GM19023 (cell line): ENCODE measurements at regions not wholly inside any gene's neighbourhood (a gene's known extent, or its start where the extent isn't known, plus 50 kb on each side); places are given as distances from the start of the nearest gene placed in this dataset.
"Not testable (repeated sequence)": the region's sequence is repeated elsewhere in the genome, so short reads cannot be mapped to it uniquely, and the experiment has no call there.

ENCODE experiments used
- ATAC-seq: cut with Tn5 transposase; IDR thresholded peaks from one replicate; pipeline ENCODE4 v1.9.1; 2021; ENCODE audit warnings: mild to moderate bottlenecking, moderate library complexity; ENCODE audit not compliant: unreplicated experiment

- no peak for ATAC-seq
These were observed 212.6 kb downstream of the BCAS1 start for GRCh38 chr20:53857723-53858236.

DNA sequence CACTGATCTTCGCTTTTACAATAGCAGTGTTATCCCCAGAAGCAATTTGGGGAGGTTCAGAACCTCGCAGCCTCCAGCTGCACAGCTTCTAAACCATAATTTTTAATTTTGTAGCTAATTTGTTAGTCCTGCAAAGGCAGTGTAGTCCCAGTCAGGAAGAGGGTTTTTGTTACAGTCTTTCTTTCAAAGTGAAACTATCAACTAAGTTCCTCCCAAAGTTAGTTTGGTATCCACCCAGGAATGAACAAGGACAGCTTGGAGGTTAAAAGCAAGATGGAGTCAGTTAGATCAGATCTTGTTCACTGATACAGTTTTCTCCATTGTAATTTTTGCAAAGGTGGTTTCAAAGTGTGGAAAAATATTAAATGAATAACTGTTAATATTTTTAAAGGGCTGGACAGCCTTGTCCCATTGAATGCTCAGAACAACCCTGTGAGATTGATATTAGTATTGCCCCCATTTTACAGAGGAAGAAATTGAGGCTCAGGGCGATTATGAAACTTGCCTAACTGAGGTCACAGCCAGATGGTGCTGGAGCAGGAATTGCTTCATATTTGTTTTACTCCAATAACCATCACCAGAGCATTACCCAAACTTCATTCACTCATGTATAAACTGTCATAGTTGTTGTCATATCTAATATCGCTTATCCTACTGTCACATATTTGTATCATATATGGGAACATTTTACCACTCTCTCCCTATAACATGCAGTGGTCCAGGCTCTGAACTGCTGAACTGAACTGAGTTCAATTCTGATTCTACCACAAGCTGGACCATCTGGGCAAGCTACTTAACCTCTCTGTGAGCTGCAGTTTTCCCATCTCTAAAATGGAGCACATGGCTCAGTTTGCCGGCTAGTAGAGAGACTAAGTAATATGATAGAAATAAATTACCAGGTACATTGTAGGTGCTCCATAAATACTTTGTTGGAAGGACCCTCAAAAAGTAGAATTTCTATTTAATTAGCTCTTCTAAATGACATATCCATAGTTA is 213.8 kb downstream of the BCAS1 start:
- ATAC-seq = no peak

DNA sequence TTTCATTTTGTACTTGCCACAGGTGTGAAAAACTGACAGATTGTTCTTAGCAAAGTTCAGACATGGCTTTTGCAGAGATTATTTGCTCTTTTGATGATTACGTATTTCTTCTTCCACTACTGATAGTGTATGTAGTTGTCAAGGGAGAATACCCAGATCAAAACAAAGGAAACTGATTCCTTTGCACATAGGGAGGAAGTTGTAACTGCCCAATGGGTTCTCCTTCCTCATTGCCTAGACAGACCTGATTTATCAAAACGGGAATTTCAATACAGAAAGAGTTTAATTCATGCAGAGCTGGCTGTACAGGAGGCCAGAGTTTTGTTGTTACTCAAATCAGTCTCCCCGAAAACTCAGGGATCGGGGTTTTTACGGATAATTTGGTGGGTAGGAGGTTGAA is 214.7 kb downstream of the BCAS1 start:
- no peak for ATAC-seq

- ATAC-seq = not testable (repeated sequence)
These were observed 215.8 kb downstream of the BCAS1 start for GRCh38 chr20:53854609-53854926.

DNA sequence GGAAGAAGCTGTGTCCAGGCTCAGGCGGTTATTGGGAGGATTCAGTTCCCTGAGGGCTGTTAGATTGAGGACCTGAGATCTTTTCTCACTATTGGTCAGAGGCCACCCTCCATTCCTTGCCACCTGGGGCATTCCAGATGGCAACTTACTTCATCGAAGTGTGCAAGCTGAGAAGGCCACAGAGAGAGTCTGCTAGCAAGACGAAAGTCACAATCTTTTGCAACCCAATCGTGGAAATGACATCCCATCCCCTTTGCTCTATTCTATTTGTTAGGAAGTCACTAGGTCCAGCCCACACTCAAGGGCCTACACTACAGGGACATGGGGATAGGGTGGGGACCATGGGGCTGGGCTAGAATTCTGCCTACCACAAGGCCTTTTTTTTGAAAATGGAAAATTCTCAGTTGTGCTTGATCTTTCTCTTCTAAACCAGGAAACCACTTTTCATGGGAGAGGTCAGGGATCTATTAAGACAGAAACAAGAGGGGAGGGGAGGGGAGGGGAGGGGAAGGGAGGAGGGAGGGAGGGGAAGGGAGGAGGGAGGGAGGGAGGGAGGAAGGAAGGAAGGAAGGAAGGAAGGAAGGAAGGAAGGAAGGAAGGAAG is 217.2 kb downstream of the BCAS1 start:
- no peak for ATAC-seq

DNA sequence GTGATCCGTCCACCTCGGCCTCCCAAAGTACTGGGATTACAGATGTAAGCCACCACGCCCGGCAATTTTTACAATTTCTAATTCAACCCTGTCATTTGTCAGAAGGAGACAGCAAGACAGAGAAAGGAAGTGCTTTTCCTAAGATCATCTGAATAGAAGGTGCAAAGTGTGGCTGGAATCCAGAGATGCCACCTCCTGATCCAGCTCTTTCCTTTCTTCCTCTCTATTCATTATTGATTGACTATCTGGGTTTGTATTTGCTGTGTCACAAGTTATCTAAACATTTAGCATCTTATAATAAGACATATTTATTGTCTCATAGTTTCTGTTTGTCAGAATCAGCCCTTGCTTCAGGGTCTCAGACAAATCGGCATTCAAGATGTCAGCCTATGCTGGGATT is 217.7 kb downstream of the BCAS1 start:
- no peak for ATAC-seq

GRCh38 chr20:53852014-53852413 is 218.4 kb downstream of the BCAS1 start:
- no peak for ATAC-seq

GRCh38 chr20:53850319-53850718 is 220.1 kb downstream of the BCAS1 start:
- no peak for ATAC-seq

- ATAC-seq = no peak
These were observed 220.8 kb downstream of the BCAS1 start for GRCh38 chr20:53849471-53850059.

GRCh38 chr20:53848304-53848703 is 222.1 kb downstream of the BCAS1 start:
- ATAC-seq = no peak

DNA sequence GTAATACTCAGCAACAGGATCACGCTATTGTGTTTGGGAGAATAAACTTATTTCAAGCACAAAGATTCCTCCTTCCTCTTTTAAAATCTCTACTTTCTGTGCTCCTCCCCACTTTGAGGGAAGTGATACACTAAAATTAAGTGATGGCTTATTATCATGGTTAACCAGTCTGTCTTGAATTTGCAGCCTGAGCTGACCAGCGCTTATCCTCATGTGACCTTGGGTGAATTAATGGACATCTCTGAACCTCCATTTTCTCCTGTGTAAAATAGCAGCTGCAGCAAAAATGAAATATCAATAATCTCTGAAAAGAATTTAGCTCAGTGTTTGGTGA is 222.6 kb downstream of the BCAS1 start:
- no peak for ATAC-seq

- ATAC-seq = no peak
These were observed 223.1 kb downstream of the BCAS1 start for GRCh38 chr20:53847139-53847836.

DNA sequence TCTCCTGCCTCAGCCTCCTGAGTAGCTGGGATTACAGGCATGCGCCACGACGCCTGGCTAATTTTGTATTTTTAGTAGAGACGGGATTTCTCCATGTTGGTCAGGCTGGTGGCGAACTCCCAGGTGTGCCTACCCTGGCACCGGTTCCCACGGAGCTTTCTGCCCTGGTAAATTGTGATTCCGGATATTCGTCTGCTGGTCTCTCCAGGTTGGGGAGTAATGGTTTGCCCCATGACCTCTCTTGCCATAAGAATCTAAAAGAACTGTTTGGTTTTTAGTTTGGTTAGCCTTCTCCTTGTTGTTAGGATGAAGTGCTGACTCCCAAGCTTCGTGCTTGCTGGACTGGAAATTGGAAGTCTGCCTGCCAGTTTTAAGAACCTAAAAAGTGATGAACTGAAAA is 223.8 kb downstream of the BCAS1 start:
- no peak for ATAC-seq

DNA sequence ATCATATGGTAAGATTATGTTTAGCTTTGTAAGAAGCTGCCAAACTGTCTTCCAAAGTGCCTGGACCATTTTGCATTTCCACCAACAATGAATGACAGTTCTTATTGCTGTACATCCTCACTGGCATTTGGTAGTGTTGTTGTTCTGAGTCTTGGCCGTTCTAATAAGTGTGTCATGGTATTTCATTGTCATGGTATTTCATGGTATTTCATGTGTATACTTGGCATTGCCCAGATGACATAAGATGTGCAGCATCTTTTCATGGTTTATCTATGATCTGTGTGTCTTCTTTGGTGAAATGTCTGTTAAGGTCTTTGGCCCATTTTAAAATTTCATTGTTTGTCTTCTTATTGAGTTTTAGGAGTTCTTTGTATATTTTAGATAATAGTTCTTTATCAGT is 224.4 kb downstream of the BCAS1 start:
- no peak for ATAC-seq

DNA sequence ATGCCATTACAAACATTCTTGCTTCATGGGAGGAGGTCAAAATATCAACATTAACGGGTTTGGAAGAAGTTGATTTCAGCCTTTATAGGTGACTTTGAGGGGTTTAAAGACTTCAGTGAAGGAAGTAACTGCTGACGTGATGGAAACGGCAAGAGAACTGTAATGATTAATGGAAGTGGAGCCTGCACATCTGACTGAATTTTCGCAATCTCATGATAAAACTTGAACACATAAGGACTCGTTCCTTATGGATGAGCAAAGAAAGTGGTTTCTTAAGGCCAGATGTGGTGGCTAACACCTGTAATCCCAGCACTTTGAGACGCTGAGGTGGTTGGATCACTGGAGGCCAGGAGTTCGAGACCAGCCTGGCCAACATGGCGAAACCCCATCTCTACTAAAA is 226.1 kb downstream of the BCAS1 start:
- no peak for ATAC-seq

- no peak for ATAC-seq
These were observed 226.7 kb downstream of the BCAS1 start for GRCh38 chr20:53843645-53844044.

GRCh38 chr20:53842301-53843099 is 227.9 kb downstream of the BCAS1 start:
- no peak for ATAC-seq

DNA sequence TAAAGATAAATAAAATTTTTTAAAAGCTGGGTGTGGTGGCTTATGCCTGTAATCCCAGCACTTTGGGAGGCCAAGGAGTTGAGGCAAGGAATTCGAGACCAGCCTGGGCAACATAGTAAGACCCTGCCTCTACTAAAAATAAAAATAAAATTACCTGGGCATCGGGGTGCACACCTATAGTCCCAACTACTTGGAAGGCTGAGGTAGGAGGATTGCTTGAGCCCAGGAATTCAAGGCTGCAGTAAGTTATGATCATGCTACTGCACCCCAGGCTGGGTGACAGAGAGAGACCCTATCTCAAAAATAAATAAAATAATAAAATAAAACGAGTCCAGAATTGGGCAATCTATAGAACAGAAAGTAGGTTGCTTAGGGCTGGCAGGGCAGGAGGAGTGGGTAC is 228.7 kb downstream of the BCAS1 start:
- ATAC-seq = no peak

- ATAC-seq = no peak
These were observed 229.9 kb downstream of the BCAS1 start for GRCh38 chr20:53840532-53840931.

DNA sequence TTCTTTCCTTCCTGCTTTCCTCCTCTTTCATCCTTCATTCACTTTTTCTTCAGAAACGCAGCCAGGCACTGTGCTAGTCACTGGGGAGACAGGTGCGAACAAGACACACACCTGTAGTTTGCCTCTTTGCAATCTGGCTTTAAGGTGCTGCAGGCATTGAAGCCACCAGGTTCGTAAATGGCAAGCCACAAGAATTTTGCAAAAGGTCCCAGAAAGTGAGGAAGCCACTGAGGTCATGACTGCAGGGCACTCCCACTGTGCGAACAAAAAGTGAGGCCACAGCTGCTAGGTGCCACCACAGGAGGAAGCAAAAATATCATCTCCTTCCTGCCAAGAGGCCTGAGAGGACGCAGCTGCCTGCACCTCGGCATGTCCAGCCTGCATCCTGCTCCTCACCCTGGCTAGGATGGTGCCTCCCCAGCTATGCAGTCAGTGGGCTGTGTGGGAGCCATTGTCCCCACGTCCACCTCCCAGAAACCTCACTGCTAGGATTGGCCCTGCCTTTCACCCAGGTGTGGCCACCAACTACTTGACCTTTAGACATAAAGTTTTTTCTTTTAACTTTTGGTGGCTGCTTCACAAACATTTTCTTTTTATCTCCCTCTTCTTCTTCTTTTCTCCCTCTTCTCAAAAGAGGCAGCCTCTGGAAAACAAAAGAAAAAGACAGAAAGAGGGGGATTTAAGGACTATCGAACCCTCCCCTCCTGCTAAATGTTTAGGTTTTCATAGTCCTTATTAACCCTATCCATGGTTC is 230.8 kb downstream of the BCAS1 start:
- ATAC-seq = no peak
